ENCODE measurements at regions not wholly inside any gene's neighbourhood (a gene's known extent, or its start where the extent isn't known, plus 50 kb on each side); places are given as distances from the start of the nearest gene placed in this dataset.

GRCh38 chr1:38270849-38271633 is 224.4 kb upstream of the POU3F1 start:
- DNase-seq (ENCODE audit: low read depth in 4 of 4, low spot score in 1 of 4), result no peak

- DNase-seq (ENCODE audit: low read depth in 4 of 4, low spot score in 1 of 4), result no peak
Observed at GRCh38 chr1:38269923-38270848, 223.6 kb upstream of the POU3F1 start.

- no peak for DNase-seq (ENCODE audit: low read depth in 4 of 4, low spot score in 1 of 4)
Observed at GRCh38 chr1:38268226-38268625, 221.6 kb upstream of the POU3F1 start.

GRCh38 chr1:38267037-38268036 is 220.7 kb upstream of the POU3F1 start:
- no peak for DNase-seq (ENCODE audit: low read depth in 4 of 4, low spot score in 1 of 4)

GRCh38 chr1:38266197-38266520 is 219.6 kb upstream of the POU3F1 start:
- DNase-seq (ENCODE audit: low read depth in 4 of 4, low spot score in 1 of 4), result no peak

- no peak for DNase-seq (ENCODE audit: low read depth in 4 of 4, low spot score in 1 of 4)
Observed at GRCh38 chr1:38265293-38266196, 219.0 kb upstream of the POU3F1 start.

- no peak for DNase-seq (ENCODE audit: low read depth in 4 of 4, low spot score in 1 of 4)
Observed at GRCh38 chr1:38263438-38263837, 216.8 kb upstream of the POU3F1 start.

- no peak for DNase-seq (ENCODE audit: low read depth in 4 of 4, low spot score in 1 of 4)
Observed at GRCh38 chr1:38261574-38261973, 215.0 kb upstream of the POU3F1 start.

GRCh38 chr1:38258085-38258627 is 211.6 kb upstream of the POU3F1 start:
- DNase-seq (ENCODE audit: low read depth in 4 of 4, low spot score in 1 of 4), result no peak

- DNase-seq (ENCODE audit: low read depth in 4 of 4, low spot score in 1 of 4), result no peak
Observed at GRCh38 chr1:38257374-38257773, 210.8 kb upstream of the POU3F1 start.

GRCh38 chr1:38256072-38256471 is 209.5 kb upstream of the POU3F1 start:
- DNase-seq (ENCODE audit: low read depth in 4 of 4, low spot score in 1 of 4), result no peak

- DNase-seq (ENCODE audit: low read depth in 4 of 4, low spot score in 1 of 4), result no peak
Observed at GRCh38 chr1:38253314-38253713, 206.7 kb upstream of the POU3F1 start.

GRCh38 chr1:38250356-38250755 is 203.8 kb upstream of the POU3F1 start:
- no peak for DNase-seq (ENCODE audit: low read depth in 4 of 4, low spot score in 1 of 4)

- DNase-seq (ENCODE audit: low read depth in 4 of 4, low spot score in 1 of 4), result no peak
Observed at GRCh38 chr1:38249001-38249400, 202.4 kb upstream of the POU3F1 start.

GRCh38 chr1:38246955-38247952 is 200.7 kb upstream of the POU3F1 start:
- DNase-seq (ENCODE audit: low read depth in 4 of 4, low spot score in 1 of 4), result no peak

- no peak for DNase-seq (ENCODE audit: low read depth in 4 of 4, low spot score in 1 of 4)
Observed at GRCh38 chr1:38244218-38244845, 197.7 kb upstream of the POU3F1 start.

GRCh38 chr1:38243106-38243505 is 196.5 kb upstream of the POU3F1 start:
- DNase-seq (ENCODE audit: low read depth in 4 of 4, low spot score in 1 of 4), result no peak

- DNase-seq (ENCODE audit: low read depth in 4 of 4, low spot score in 1 of 4), result no peak
Observed at GRCh38 chr1:38242506-38242905, 195.9 kb upstream of the POU3F1 start.

Measured in stimulated activated CD4-positive, alpha-beta T cell treated with anti-CD3 and anti-CD28 coated beads, Interleukin-1b, Interleukin-23, amount 100 ng/mL, for 24 hours (primary cell).